Neutrophil (primary cell): ENCODE measurements at regions not wholly inside any gene's neighbourhood (a gene's known extent, or its start where the extent isn't known, plus 50 kb on each side); places are given as distances from the start of the nearest gene placed in this dataset.

Source experiments
- H3K27ac ChIP-seq: fragments of 200-600 bp; sonication (generic); 2 replicates; pipeline ENCODE4 v1.5.1; 2016; ENCODE audit warnings: mild to moderate bottlenecking, moderate library complexity
- H3K27me3 ChIP-seq: fragments of 200-600 bp; sonication (generic); 2 replicates; pipeline ENCODE4 v1.6.0; 2016; ENCODE audit warnings: mild to moderate bottlenecking
- H3K36me3 ChIP-seq: fragments of 200-600 bp; sonication (generic); 2 replicates; pipeline ENCODE4 v1.5.1; 2017
- H3K4me1 ChIP-seq, 2 experiments: fragments of 200-600 bp in 1 of 2; sonication (generic) in 1 of 2; 1 replicate in 1 of 2; 2 replicates in 1 of 2; pipeline versions ENCODE4 v1.5.1 to v1.6.1; 2013 to 2016; ENCODE audit warnings: low read depth in 1 of 2, low read length in 1 of 2, mild to moderate bottlenecking in 1 of 2, moderate library complexity in 1 of 2; ENCODE audit not compliant: control insufficient read depth in 1 of 2, insufficient read depth in 1 of 2
- H3K4me3 ChIP-seq, 2 experiments: fragments of 200-600 bp in 1 of 2; sonication (generic) in 1 of 2; 1 replicate in 1 of 2; 2 replicates in 1 of 2; pipeline ENCODE4 v1.5.1; 2013 to 2016; ENCODE audit warnings: low read depth in 1 of 2, low read length in 1 of 2, mild to moderate bottlenecking in 1 of 2, moderate library complexity in 1 of 2
- H3K9me3 ChIP-seq: fragments of 200-600 bp; sonication (generic); 2 replicates; pipeline ENCODE4 v1.5.1; 2016
- CTCF ChIP-seq: fragments of 200-600 bp; sonication (generic); IDR thresholded peaks from 2 replicates; pipeline ENCODE4 v1.5.1; 2016; ENCODE audit warnings: antibody characterized with exemption

- TF ChIP-seq CTCF = no peak
Measured at GRCh38 chr21:35145626-35146233, 96.6 kb upstream of the RUNX1 start.

GRCh38 chr21:35144978-35145377 is 95.9 kb upstream of the RUNX1 start:
- Histone ChIP-seq H3K36me3 (no peaks in the 10 kb centered on the region), H3K27ac (no peak overlapping the region), H3K9me3 (no peaks in the 10 kb centered on the region), H3K27me3 (peaks cover 3% of the 10 kb centered on the region), H3K4me3 (no peak overlapping the region), H3K4me1 (no peaks in the 10 kb centered on the region)
- no peak for TF ChIP-seq CTCF

More at GRCh38 chr21:35145626-35146233, 96.6 kb upstream of the RUNX1 start:
- Histone ChIP-seq H3K27me3 (peaks cover 3% of the 10 kb centered on the region), H3K4me3 (no peak overlapping the region), H3K27ac (no peak overlapping the region), H3K4me1 (no peaks in the 10 kb centered on the region), H3K9me3 (no peaks in the 10 kb centered on the region), H3K36me3 (no peaks in the 10 kb centered on the region)

- peaks cover 8% of the 10 kb centered on the region for H3K27me3 ChIP-seq
- H3K36me3 ChIP-seq = no peaks in the 10 kb centered on the region
- no peaks in the 10 kb centered on the region for H3K9me3 ChIP-seq
- no peak overlapping the region for H3K27ac ChIP-seq
- no peak for TF ChIP-seq CTCF
- no peaks in the 10 kb centered on the region for H3K4me1 ChIP-seq
- no peak overlapping the region for H3K4me3 ChIP-seq
Measured at GRCh38 chr21:35142036-35142815, 93.1 kb upstream of the RUNX1 start.

GRCh38 chr21:35139382-35139715 is 90.2 kb upstream of the RUNX1 start:
- no peak for TF ChIP-seq CTCF
- Histone ChIP-seq H3K4me3 (no peak overlapping the region), H3K36me3 (no peaks in the 10 kb centered on the region), H3K4me1 (no peaks in the 10 kb centered on the region), H3K9me3 (no peaks in the 10 kb centered on the region), H3K27ac (no peak overlapping the region), H3K27me3 (peaks cover 7% of the 10 kb centered on the region)

GRCh38 chr21:35138665-35139381 is 89.7 kb upstream of the RUNX1 start:
- no peak for TF ChIP-seq CTCF
- Histone ChIP-seq H3K27ac (no peak overlapping the region), H3K27me3 (peaks cover 7% of the 10 kb centered on the region), H3K9me3 (no peaks in the 10 kb centered on the region), H3K4me1 (no peaks in the 10 kb centered on the region), H3K4me3 (no peak overlapping the region), H3K36me3 (no peaks in the 10 kb centered on the region)
